DND-41 (cell line): ENCODE measurements at regions not wholly inside any gene's neighbourhood (a gene's known extent, or its start where the extent isn't known, plus 50 kb on each side); places are given as distances from the start of the nearest gene placed in this dataset.

Experiments
- CTCF ChIP-seq: IDR thresholded peaks from 2 replicates; pipeline ENCODE4 v1.5.1; 2012; ENCODE audit warnings: borderline replicate concordance, low read length, moderate library complexity, mild to moderate bottlenecking; ENCODE audit not compliant: poor library complexity, severe bottlenecking; ENCODE audit errors: extremely low read depth
- EZH2 ChIP-seq: IDR thresholded peaks from 3 replicates; pipeline ENCODE4 v1.6.1; 2012; ENCODE audit warnings: borderline replicate concordance, low read depth, mild to moderate bottlenecking, moderate library complexity, low read length, inconsistent platforms; ENCODE audit not compliant: severe bottlenecking

- no peak for TF ChIP-seq CTCF
- no peak for TF ChIP-seq EZH2
Measured at GRCh38 chr3:159151130-159151529, 349.3 kb downstream of the MFSD1 start.
